Endothelial cell of umbilical vein (primary cell): ENCODE measurements at regions not wholly inside any gene's neighbourhood (a gene's known extent, or its start where the extent isn't known, plus 50 kb on each side); places are given as distances from the start of the nearest gene placed in this dataset.
"Not testable (repeated sequence)": the region's sequence is repeated elsewhere in the genome, so short reads cannot be mapped to it uniquely, and the experiment has no call there.

Source experiments
- BruUV-seq: library from RNA; stranded (reverse); fragments of 400-500 nt; replicated peaks from 2 replicates; lab custom pipeline; 2021; lab: Mats Ljungman, UMichigan
- CTCF ChIA-PET: fragments of 300-600, 350-600 bp; sonication (Branson Sonifier 250); formaldehyde crosslinking; loops from one replicate; lab custom pipeline; 2021; ENCODE audit warnings: antibody characterized with exemption, inconsistent platforms; lab: Charles Lee
- POLR2A ChIA-PET: fragments of 300-600, 350-600 bp; sonication (Branson Sonifier 250); formaldehyde crosslinking; loops from one replicate; lab custom pipeline; 2021; ENCODE audit warnings: antibody characterized with exemption, inconsistent platforms; lab: Charles Lee
- DNase-seq: peaks from one replicate; pipeline ENCODE4 v3.0.0-alpha.2; 2011; ENCODE audit warnings: low read depth, low spot score
- FAIRE-seq: peaks from 2 replicates; lab custom pipeline; 2011; peaks lifted over from hg19 to GRCh38; lab: Jason Lieb, UNC
- H2AFZ ChIP-seq: 2 replicates; pipeline ENCODE4 v1.6.0; 2012; ENCODE audit warnings: low read depth, low read length, control low read depth, inconsistent platforms
- H3K27ac ChIP-seq: 2 replicates; pipeline ENCODE4 v1.5.1; 2011; ENCODE audit warnings: low read depth, mild to moderate bottlenecking, control low read depth, low read length, moderate library complexity; ENCODE audit not compliant: insufficient read depth
- H3K27me3 ChIP-seq, 2 experiments: 2 replicates each; pipeline versions ENCODE4 v1.6.0 to v1.6.1; 2011; ENCODE audit warnings: low read length in 2 of 2, mixed read lengths in 1 of 2; ENCODE audit not compliant: control insufficient read depth in 2 of 2, insufficient read depth in 2 of 2
- H3K36me3 ChIP-seq, 2 experiments: 2 replicates in 1 of 2; 3 replicates in 1 of 2; pipeline ENCODE4 v1.5.1; 2011; ENCODE audit warnings: low read length in 2 of 2, mild to moderate bottlenecking in 1 of 2, moderate library complexity in 1 of 2; ENCODE audit not compliant: control insufficient read depth in 2 of 2, insufficient read depth in 2 of 2; ENCODE audit errors: extremely low read depth in 1 of 2
- H3K4me1 ChIP-seq: 3 replicates; pipeline ENCODE4 v1.5.1; 2011; ENCODE audit warnings: mild to moderate bottlenecking, low read length; ENCODE audit not compliant: control insufficient read depth, insufficient read depth; ENCODE audit errors: extremely low read depth
- H3K4me2 ChIP-seq: 2 replicates; pipeline ENCODE4 v1.6.1; 2011; ENCODE audit warnings: low read length, control low read depth, mixed read lengths; ENCODE audit not compliant: insufficient read depth
- H3K4me3 ChIP-seq, 3 experiments: fragments of 200-600 bp in 1 of 3; sonication (generic), shearing (Covaris generic) in 1 of 3; replicated peaks in 1 of 3; 2 replicates each; pipeline ENCODE4 v1.5.1; 2011 to 2016; ENCODE audit warnings: control low read depth in 3 of 3, low read length in 3 of 3, mild to moderate bottlenecking in 2 of 3, inconsistent platforms in 1 of 3, low read depth in 1 of 3, moderate library complexity in 1 of 3; ENCODE audit not compliant: insufficient read depth in 1 of 3
- H3K79me2 ChIP-seq: 2 replicates; pipeline ENCODE4 v1.6.0; 2012; ENCODE audit warnings: low read length, inconsistent platforms; ENCODE audit not compliant: control insufficient read depth, insufficient read depth
- H3K9ac ChIP-seq: replicated peaks from 2 replicates; pipeline ENCODE3; 2011; ENCODE audit warnings: low read length, control low read depth; ENCODE audit not compliant: insufficient read depth; ENCODE audit errors: extremely low read depth
- H3K9me1 ChIP-seq: replicated peaks from 3 replicates; pipeline ENCODE4 v1.6.0; 2011; ENCODE audit warnings: mild to moderate bottlenecking, low read length; ENCODE audit not compliant: control insufficient read depth, insufficient read depth; ENCODE audit errors: extremely low read depth
- H3K9me3 ChIP-seq: replicated peaks from 2 replicates; pipeline ENCODE4 v1.5.1; 2012; ENCODE audit warnings: low read length, inconsistent platforms; ENCODE audit not compliant: control insufficient read depth, insufficient read depth
- H4K20me1 ChIP-seq: replicated peaks from 2 replicates; pipeline ENCODE3; 2011; ENCODE audit warnings: mild to moderate bottlenecking, low read length; ENCODE audit not compliant: control insufficient read depth, insufficient read depth; ENCODE audit errors: extremely low read depth
- EZH2 ChIP-seq: IDR thresholded peaks from 2 replicates; pipeline ENCODE4 v1.6.1; 2012; ENCODE audit warnings: borderline replicate concordance, low read depth, mild to moderate bottlenecking, moderate library complexity, low read length, inconsistent platforms; ENCODE audit not compliant: severe bottlenecking
- FOS ChIP-seq: IDR thresholded peaks from 2 replicates; pipeline ENCODE4 v1.6.1; 2011; ENCODE audit warnings: mild to moderate bottlenecking, low read length, moderate library complexity, borderline replicate concordance; ENCODE audit not compliant: insufficient read depth
- GATA2 ChIP-seq: IDR thresholded peaks from 2 replicates; pipeline ENCODE4 v1.7.0; 2011; ENCODE audit warnings: low read depth, mild to moderate bottlenecking, moderate library complexity, mixed read lengths, low read length; ENCODE audit not compliant: insufficient read length, insufficient read depth
- JUN ChIP-seq: IDR thresholded peaks from 2 replicates; pipeline ENCODE4 v1.6.1; 2011; ENCODE audit warnings: borderline replicate concordance, low read depth; ENCODE audit not compliant: insufficient read length, insufficient read depth
- MAX ChIP-seq: IDR thresholded peaks from 2 replicates; pipeline ENCODE4 v1.6.1; 2011; ENCODE audit not compliant: insufficient read depth, insufficient read length
- MYC ChIP-seq: IDR thresholded peaks from one replicate; pipeline ENCODE4 v1.6.1; 2011; ENCODE audit warnings: mild to moderate bottlenecking, low read depth, low read length
- POLR2A ChIP-seq: IDR thresholded peaks from 2 replicates; pipeline ENCODE4 v1.6.1; 2012; ENCODE audit warnings: low read depth, mild to moderate bottlenecking, control low read depth, low read length
- POLR2AphosphoS5 ChIP-seq: IDR thresholded peaks from 2 replicates; pipeline ENCODE4 v1.6.1; 2012; ENCODE audit warnings: low read depth, mild to moderate bottlenecking, control low read depth, low read length, moderate library complexity; ENCODE audit not compliant: insufficient read depth
- dilution Hi-C: fragments of 300-500 bp; cut with MboI; formaldehyde crosslinking; loops from one replicate; pipeline ENCODE4 v1.15.0; 2019; ENCODE audit warnings: low sequenced_read_pairs; ENCODE audit not compliant: extremely low pct_ligation_motif_present
- intact Hi-C: fragments of 100-400 bp; cut with micrococcal nuclease; formaldehyde crosslinking; loops from one replicate; pipeline ENCODE4 v1.10.0; 2022
- TF ChIP-seq, protein P1 (sequence below), 2 donors: IDR thresholded peaks; 1 replicate in 1 of 2; 2 replicates in 1 of 2; pipeline ENCODE4 v1.5.1; 2011; ENCODE audit warnings: low read length in 2 of 2, mild to moderate bottlenecking in 2 of 2, moderate library complexity in 2 of 2, control low read depth in 1 of 2, inconsistent platforms in 1 of 2, low read depth in 1 of 2; ENCODE audit not compliant: insufficient read depth in 1 of 2; ENCODE audit errors: extremely low read depth in 1 of 2

DNA sequence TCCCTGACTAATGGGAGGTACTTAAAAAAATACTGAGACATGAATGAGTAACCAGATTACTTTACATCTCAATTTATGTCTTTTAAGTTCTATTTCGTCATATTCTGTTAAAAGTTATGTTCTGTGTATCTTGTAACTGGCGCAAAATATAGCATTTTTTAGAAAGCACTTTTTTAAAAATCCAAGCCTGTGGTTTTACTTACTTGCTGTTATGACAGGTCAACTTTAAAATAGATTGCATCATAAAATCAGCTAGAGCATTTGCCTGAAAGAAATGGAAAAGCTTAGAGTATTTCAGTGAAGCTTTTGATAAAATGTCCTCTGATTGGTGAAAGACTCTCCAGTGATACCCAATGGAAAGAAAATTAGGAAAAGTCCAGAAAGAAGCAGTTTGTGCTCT is 1892.3 kb upstream of the TENM3 start:
- Histone ChIP-seq H4K20me1 (no peaks in the 10 kb centered on the region), H3K27ac (no peak overlapping the region), H3K36me3 (no peaks in the 10 kb centered on the region), H3K27me3 (no peaks in the 10 kb centered on the region), H3K4me3 (no peak overlapping the region), H3K4me1 (no peaks in the 10 kb centered on the region), H2AFZ (no peak overlapping the region), H3K9me1 (no peaks in the 10 kb centered on the region), H3K4me2 (no peak overlapping the region), H3K9me3 (peaks cover 3% of the 10 kb centered on the region), H3K9ac (no peak overlapping the region), H3K79me2 (no peaks in the 10 kb centered on the region)
- DNase-seq (no peak), FAIRE-seq (no peak)
- intact Hi-C loops (no loop called here), dilution Hi-C loops (no loop called here)
- CTCF ChIA-PET = no interaction called here
- no TSS peak for BruUV-seq
- no peak for TF ChIP-seq FOS
- no peak for TF ChIP-seq POLR2A
- TF ChIP-seq GATA2 = no peak
- POLR2A ChIA-PET = no interaction called here

GRCh38 chr4:180356766-180357165 is 1886.4 kb upstream of the TENM3 start:
- Histone ChIP-seq H3K27me3 (no peaks in the 10 kb centered on the region), H3K4me3 (no peak overlapping the region), H3K4me2 (no peak overlapping the region), H2AFZ (no peak overlapping the region), H3K9ac (no peak overlapping the region), H3K36me3 (no peaks in the 10 kb centered on the region), H3K9me1 (no peaks in the 10 kb centered on the region), H3K9me3 (peaks cover 3% of the 10 kb centered on the region), H3K27ac (no peak overlapping the region), H4K20me1 (no peaks in the 10 kb centered on the region), H3K79me2 (no peaks in the 10 kb centered on the region), H3K4me1 (no peaks in the 10 kb centered on the region)
- FAIRE-seq = no peak
- CTCF ChIA-PET = no interaction called here
- POLR2A ChIA-PET = no interaction called here
- intact Hi-C loops = no loop called here
- TF ChIP-seq MAX = no peak
- TF ChIP-seq EZH2 = no peak
- TF ChIP-seq, protein P1, sequence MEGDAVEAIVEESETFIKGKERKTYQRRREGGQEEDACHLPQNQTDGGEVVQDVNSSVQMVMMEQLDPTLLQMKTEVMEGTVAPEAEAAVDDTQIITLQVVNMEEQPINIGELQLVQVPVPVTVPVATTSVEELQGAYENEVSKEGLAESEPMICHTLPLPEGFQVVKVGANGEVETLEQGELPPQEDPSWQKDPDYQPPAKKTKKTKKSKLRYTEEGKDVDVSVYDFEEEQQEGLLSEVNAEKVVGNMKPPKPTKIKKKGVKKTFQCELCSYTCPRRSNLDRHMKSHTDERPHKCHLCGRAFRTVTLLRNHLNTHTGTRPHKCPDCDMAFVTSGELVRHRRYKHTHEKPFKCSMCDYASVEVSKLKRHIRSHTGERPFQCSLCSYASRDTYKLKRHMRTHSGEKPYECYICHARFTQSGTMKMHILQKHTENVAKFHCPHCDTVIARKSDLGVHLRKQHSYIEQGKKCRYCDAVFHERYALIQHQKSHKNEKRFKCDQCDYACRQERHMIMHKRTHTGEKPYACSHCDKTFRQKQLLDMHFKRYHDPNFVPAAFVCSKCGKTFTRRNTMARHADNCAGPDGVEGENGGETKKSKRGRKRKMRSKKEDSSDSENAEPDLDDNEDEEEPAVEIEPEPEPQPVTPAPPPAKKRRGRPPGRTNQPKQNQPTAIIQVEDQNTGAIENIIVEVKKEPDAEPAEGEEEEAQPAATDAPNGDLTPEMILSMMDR (IDR thresholded peaks at IDR 0.05; ENCODE audit: extremely low read depth in 1 of 2, insufficient read depth in 1 of 2, low read depth in 1 of 2, low read length in 2 of 2) = no peak
- no peak for TF ChIP-seq MYC
- no peak for TF ChIP-seq GATA2
- no peak for TF ChIP-seq POLR2AphosphoS5
- no peak for TF ChIP-seq JUN
- no peak for TF ChIP-seq POLR2A
- DNase-seq = no peak
- dilution Hi-C loops = no loop called here
- BruUV-seq = no TSS peak

DNA sequence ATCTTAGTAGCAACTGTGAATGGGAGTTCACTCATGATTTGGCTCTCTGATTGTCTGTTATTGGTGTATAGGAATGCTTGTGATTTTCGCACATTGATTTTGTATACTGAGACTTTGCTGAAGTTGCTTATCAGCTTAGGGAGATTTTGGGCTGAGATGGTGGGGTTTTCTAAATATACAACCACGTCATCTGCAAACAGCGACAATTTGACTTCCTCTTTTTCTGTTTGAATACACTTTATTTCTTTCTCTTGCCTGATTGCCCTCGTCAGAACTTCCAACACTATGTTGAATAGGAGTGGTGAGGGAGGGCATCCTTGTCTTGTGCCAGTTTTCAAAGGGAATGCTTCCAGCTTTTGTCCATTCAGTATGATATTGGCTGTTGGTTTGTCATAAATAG is 1883.1 kb upstream of the TENM3 start:
- H3K79me2 ChIP-seq, H4K20me1 ChIP-seq, H3K27ac ChIP-seq, H3K4me1 ChIP-seq, intact Hi-C loops, H3K36me3 ChIP-seq, H3K4me2 ChIP-seq, H3K9me3 ChIP-seq, POLR2A ChIA-PET, H3K4me3 ChIP-seq, H2AFZ ChIP-seq, H3K27me3 ChIP-seq, BruUV-seq, CTCF ChIA-PET, DNase-seq, H3K9ac ChIP-seq, dilution Hi-C loops, H3K9me1 ChIP-seq, FAIRE-seq: not testable (repeated sequence)
